NCI-H2081 treated with DMSO at 0.1 percent for 48 hours (cell line): ENCODE measurements at regions not wholly inside any gene's neighbourhood (a gene's known extent, or its start where the extent isn't known, plus 50 kb on each side); places are given as distances from the start of the nearest gene placed in this dataset.
"Not testable (repeated sequence)": the region's sequence is repeated elsewhere in the genome, so short reads cannot be mapped to it uniquely, and the experiment has no call there.

Experiments
- DNase-seq: peaks from one replicate; lab custom pipeline; 2025; lab: John Stamatoyannopoulos, UW

DNA sequence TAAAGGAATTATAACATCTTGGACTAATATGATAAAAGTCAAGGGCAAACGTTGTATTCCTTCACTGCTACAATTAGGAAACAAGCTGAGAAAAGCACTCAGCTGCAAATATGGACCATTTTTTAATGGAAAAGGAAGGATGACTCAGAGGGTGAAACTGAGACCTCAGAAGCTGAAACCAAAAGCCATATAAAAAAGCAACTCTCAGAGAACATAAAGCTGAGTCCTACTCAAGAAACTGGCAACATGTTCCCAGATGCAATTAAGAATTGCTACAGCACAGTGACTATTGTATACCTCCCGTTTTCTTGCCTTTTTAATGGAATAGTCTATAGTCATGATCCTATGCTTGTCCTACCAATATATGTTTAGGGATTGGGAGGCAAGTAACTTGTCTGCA is 1106.4 kb upstream of the INTU start:
- no peak for DNase-seq

DNA sequence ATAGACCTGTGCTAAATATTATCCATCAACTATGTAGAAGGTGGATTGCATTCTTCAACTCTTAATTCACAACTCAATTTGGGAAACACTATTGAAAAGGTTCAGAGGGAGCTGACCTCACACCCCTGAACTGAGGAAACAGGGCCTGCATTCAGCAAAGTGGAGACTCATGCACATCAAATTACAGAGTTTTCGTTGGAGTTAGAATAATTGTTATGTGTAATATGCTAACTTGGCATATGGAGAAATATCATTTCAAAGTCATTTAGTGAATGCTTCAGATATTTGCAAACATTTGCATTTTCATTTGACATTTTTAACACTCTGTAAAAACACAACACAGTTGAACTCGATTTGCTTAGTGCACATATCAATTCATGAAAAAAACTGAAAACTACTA is 1102.8 kb upstream of the INTU start:
- no peak for DNase-seq

DNA sequence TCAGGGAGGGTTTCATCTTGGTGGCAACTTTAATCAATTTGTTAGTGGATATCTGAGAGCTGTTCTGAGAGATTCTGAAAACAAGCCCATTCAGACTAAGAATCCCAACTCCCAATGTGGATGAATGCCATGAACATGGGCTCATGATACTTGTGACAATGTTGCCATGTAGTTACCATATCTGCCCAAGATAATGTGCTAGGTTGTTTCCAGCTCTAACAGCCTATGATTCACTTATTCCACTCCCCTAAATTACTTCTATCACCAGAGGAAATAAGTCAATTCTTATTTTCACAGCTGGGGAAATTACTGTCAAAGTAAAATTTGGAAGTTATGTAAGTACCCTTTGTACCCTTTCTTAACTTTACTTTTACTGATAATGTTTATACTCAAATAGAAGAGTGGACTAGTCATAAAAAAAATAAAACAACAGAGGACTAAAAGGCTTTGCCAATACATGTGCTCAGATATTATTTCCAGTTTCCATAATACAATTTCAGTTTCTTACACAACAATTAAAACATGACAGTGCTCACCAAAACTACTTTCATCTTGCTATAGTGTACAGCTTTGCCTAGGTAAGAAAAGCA is 1101.7 kb upstream of the INTU start:
- no peak for DNase-seq

DNA sequence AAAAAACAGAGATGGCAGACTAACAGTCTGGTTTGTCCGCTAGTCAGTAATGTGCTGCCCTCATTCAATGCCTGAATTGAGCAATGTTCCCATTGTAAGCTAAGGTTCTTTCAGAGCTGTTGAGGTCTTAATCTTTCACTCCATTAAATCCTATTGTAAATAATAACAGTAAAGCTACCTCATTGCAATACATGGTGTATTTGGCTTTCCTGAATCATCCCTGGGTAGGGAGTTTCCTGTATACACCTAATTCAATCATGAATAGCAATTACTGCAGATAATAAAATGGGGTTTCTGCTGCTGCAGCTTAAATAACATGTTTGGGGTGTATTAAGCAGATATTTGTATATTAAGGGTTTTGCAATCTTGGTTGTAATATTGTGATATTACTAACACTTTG is 1100.2 kb upstream of the INTU start:
- DNase-seq, result no peak

DNA sequence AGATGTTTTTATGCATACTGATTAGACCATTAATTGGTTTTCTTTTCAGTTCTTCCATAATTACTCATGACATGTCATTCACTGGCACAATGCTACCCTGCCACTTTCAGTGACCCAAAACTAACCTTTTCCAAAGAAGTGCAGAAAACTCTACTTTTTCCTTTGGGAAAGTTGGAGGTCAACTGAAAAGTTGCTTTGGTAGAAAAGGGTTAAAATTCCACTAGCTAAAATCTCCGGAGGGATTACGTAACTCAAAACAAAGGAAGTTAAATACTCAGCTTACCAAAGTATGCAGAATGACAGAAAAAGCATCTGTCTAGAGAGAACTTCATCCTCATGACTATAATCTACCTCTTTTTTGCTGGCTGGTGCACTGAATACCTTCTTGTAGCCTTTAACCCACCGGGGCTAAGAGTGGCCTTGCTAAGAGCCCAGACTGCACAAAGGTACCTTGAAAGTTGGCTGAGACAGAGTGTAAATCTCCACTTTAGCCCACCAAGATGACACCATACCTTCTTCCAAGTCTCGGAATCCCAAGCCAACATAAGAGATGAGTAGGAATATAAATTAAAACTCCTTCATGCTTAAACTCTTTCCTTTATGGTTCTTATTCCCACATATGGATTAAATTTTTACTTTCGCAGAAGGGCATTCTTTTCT is 1099.5 kb upstream of the INTU start:
- no peak for DNase-seq

DNA sequence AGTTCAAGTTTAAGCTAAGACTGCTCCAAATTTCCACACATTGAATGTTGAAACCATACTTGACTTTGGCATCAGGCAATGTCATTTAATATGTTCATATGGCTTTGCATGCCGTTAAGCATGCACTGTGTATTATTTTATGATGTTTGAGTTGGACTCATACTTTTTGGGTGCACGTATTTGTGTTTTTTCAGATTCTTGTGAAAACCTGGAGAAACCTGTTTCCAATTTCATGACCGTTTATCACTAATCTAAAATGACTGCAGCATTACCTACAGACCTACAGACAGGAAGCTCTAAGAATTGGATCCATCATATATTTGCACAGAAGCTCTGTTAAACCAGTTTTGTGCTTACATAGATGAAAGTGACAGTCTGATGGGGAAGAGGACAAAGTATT is 1093.0 kb upstream of the INTU start:
- DNase-seq, result no peak

DNA sequence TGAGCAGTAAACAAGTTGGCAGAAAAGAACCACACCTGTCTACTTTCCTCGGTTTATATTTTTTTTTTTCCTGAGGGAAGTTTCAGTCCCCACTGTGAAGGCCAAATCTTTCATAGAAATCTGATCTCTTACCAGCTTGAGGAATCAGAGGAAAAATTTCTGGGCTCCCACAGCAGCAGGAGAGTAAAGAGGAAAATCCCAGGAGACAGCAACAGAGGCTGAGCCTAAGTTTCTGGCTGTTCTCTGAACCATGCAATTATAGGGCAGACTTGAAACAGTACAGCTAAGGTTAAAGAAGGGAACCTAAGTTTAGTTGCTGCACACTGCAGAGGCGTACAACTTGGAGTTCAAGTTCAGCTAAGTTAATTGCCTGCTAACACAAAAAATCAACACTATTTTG is 1090.9 kb upstream of the INTU start:
- no peak for DNase-seq

DNA sequence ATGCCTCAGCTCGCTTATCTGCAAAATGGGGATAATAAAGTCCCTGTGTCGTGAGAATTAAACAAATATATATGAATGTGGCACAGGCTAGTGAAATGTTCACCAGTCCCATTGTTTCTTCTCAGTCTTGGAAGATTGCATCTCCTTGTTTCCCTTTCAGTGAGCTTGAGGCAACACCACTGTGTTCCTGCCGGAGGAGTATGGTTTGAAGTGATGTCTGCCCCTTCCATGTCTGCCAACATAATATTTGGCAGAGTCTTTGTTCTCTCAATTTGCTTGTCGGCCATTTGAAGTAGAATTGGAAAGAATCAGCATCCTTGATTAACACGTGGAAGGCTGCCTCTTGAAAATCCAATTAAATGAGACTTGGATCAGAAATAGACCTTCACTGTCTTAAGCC is 1088.5 kb upstream of the INTU start:
- DNase-seq, result no peak

DNA sequence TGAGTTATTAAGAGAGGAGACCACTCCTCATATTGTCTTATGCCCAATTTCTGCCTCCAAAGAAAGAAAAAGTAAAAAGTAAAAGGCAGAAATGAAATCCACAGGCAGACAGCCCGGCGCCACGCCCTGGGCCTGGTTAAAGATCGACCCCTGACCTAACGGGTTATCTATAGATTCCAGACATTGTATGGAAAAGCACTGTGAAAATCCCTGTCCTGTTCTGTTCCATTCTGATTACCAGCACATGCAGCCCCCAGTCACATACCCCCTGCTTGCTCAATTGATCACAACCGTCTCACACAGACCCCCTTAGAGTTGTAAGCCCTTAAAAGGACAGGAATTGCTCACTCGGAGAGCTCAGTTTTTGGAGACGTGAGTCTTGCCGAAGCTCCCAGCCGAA is 1086.6 kb upstream of the INTU start:
- not testable (repeated sequence) for DNase-seq

DNA sequence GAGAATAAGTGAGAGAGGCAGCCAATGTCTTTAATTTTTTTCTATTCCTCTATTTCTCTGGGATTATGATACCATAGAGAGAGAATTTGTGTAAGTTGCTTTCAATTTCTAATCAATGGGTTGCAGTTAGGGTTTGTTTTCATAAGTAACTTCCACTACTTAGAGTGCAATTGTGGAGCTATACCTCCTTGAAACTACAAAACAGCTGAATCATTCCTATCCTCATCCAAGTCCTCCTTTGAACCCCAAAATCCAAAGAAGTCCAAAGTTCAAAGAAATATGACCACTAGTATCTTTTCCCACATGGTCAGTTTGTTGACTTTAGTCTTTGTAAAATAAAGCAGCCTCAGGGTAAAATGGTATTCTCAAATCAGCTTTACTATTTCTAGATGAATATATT is 1085.4 kb upstream of the INTU start:
- DNase-seq, result no peak

DNA sequence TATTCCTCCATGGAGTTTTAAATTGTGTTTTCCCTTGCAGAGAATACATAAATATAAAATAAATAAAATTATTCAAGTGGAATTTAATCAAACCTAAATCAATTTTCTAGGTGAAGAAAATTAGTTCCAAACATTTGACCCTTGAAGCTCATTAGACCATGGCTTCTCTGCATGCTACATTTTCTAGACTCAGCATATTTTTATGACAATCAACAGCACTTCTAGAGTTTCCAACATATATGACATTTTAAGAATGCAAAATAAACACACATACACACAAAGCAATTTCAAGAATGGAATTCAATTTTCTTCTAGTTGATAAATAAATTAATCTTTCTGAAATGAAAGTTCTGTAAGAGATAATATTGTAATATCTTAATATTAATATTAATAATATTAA is 1083.9 kb upstream of the INTU start:
- DNase-seq, result no peak

DNA sequence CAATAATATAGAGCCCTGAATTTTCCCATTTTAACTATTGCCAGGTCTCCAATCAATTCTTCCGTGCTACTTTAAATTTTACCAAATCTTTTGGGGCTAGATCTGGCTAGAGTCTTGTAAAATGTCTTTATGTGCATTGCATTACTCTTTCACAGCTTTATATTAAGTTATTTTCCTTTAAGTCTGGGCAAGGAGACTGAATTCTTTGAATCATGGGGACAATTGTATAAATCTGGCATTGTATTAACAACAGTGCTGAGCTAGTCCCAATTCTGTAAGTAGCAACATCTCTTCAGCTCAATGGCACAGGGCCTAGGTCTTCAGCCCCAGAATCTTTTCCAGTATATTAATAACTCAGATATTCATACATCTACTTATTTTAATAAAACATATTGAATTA is 1080.4 kb upstream of the INTU start:
- DNase-seq, result no peak

DNA sequence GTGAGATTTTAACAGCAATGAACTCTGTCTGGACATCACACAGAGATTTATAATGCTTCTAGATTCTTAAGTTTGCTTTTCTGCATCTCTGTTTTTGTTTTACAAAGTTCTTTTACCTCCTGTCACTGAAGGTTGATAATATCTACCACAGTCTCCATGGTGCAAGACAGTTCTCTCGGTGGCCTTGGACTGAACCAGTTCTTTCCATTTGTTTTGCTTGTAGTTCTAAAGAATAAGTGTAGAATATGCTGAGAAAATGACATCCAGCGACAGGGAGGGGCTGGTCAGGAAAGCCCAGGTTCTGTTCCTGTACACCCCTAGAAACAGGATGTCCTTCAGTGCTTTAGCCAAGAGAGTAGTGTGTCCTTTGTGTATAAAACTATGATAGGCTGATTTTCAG is 1079.5 kb upstream of the INTU start:
- no peak for DNase-seq

DNA sequence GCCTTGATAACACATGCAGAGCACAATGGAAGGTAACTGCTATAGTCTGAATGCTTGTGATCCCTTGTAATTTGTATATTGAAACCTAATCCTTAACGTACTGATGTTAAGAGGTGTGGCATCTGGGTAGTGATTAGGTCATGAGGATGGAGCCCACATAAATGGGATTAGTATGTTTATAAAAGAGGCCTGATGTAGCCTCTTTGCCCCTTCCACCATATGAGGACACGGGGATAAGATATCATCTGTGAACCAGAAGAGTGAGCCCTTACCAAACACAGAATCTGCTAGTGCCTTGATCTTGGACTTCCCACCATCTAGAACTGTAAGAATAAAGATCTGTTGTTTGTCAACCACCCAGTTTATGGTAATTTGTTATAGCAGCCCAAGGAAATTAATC is 1074.2 kb upstream of the INTU start:
- no peak for DNase-seq

DNA sequence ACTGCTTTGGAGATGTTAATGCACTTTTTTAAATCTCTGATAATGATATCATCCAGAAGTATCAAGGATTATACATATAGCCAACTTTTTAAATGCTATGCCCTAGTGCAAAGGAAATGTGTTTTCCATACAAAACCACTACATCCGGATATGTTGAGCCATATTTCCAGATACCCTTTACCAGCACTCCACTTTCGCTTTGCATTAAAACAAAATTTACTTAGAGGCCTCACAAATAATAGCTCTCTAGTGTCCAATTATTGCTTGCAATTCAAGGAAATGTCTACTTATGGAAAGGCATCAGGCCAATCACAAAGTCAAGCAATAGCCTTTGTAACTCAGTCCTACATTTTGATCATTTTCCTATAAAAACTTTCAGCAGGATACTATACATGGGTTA is 1072.8 kb upstream of the INTU start:
- DNase-seq, result no peak

DNA sequence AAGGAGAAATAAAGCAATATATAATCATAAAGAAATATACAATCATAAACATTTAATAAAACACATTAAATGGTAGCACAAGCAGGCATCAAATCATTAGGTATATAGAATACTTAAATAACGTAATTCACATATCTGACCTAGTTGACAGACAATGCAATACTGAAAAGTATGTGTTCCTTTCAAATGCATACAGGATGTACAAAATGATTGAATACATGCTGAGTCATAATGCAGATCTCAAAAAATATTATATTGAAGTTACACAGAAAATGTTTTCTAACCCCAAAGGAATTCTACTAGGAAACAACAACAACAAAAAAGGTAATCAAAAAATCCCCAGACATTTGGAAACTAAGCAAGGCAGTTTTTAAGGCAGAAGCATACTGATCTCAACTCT is 1072.0 kb upstream of the INTU start:
- DNase-seq, result no peak

DNA sequence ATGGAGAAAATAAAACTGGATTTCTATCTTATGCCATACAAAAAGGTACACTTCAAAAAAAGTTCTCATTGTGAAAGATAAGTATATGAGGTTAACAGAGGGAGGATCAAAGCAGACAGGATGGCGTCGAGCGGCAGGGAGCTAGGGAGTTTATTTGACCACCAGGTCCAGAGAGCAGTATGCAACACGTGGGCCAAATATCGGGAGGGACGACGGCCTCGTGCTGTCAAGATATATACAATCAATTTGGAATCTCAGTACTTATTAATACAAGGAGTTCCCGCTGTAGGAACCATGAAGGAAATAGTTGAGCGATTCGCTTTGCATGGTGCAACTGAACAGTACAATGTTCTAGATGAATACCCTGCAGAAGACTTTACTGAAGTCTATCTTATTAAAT is 1069.4 kb upstream of the INTU start:
- DNase-seq, result no peak

DNA sequence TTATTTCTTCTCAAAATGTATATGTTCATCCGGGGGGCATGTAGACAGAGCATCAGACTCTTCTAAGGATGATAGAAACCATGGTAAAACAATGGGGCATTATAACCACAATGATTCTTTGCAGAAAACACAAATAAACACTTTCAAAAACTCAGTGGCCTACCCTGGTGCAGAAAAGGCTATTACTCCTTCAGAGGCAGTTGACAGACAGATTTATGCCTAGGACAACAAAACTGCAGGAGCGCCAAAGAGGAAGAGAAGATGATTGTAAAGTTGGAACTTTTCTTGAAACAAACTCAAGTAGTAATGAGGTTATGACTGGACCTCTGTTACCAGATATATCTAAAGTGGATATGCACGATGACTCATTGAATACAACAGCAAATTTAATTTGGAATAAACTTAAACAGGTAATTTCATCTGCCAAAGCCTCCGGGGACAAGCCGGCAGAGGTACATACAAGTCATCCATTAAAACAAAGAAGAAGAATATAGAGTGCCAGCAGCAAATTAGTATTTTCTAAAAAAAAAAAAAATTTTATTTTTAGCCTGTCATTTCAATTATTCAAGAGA is 1068.4 kb upstream of the INTU start:
- DNase-seq, result no peak

DNA sequence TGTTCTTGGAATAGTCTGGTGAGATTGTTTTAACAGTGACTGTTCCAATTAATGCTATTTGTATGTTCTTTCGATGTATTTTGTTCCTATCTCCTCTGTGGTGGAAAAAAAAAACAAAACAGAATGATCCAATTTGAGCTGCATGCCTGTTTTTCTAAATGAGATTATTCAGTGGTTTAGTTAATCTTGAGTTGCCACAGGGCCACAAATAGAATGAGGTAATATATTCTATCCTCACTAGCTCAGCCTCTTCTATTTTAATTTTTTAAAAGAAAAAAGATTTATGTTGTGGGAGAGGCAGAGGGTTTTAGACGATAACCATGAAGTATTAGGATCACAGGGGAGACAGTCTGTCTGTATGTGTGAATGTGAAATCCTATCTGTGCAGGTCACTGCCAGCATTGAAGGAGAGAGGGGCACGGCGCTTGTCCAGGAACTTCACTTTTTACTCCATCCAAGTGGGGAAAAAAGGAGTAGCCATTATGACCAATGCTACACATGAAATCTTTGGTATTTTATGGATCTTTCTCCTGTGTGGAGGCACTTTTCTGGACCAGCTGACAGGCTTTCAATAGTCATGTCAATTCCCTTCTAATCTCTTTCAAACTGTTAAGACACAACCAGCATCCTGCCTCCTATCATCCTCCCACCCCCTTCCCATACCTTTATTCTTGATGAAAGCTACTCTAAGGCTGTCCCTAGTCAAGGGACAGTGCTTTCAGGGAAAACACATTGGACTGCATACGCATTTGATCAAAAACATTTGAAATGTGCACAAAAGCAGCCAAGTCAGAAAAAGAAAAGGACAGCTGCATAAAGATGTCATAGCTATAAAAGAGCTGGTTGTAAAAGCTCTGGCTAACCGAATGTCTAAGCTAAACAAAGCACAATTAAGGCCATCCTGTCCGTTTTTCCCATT is 1063.8 kb upstream of the INTU start:
- DNase-seq, result no peak

DNA sequence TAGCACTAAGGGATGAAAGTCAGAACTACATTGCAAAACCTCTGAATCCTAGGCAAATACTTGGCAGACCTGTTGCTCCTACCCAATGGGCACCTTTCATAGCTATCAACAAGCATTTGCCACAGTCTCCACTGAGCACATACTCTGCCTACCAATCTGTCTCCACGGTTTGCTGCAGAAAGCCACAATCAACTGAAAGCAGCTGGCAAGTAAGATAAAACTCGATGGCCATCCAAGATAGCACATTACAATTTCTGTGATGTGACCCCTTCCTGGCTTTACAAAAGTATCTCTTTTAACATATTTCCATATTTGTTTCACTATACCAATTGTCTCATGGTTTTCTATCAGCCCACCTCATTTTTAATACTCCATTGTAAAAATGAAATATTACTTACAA is 1060.5 kb upstream of the INTU start:
- no peak for DNase-seq

DNA sequence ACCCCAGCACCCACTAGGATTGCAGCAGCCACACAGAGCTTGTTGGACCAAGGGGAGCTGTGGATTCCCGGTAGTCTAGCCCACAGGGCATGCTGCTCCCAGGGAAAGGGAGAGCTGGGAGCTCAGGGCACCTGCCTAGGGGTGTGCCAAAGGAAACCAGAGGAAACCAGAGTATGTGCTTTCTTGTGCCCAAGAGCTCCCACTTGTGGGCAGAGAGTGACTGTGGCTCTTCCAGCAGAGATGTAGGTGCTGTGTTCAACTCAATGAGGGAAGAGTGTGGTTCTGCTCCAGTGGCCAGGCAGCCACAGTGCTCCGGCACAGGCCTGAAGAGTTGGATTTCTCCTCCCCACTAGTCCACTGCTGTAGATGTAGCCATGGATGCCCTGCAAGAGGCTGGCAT is 1050.0 kb upstream of the INTU start:
- DNase-seq, result no peak

DNA sequence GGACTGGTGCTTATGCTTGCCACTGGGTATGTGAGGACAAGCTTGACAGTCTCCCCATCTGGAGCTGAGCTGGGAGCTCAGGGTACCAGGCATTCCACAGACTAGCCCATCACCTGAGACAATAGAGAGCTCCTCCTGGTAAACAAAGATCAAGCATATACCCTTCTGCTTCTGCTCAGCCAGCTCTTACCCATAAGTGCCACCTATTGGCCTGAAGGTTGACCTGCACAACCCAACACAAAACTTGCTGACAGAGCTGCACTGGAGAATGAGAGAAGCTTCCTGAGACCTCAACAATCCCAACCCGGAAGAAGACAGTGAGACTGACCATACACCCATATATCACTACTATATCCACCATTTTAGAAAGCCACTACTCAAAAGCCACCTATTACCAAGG is 1049.2 kb upstream of the INTU start:
- no peak for DNase-seq

DNA sequence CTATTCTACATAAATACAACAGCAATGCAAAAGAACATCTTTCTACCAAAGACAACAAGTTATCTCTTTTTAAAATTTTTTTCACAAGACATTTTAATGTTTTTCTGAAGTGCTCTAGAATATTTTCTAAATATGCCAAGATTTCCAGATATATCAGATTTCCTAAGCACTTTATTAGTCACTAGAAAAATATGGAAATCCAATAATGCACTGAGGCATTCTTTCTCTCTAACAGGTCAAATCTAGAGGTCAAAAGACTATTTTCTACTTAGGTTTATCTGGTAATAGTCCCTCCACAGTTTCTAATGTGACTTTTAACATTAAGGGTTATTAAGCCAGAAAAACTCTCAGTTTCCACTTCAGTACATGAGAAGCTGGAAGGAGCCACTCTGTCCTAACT is 1041.2 kb upstream of the INTU start:
- no peak for DNase-seq
